Fibroblast of mammary gland (primary cell): ENCODE measurements at regions not wholly inside any gene's neighbourhood (a gene's known extent, or its start where the extent isn't known, plus 50 kb on each side); places are given as distances from the start of the nearest gene placed in this dataset.
"Not testable (repeated sequence)": the region's sequence is repeated elsewhere in the genome, so short reads cannot be mapped to it uniquely, and the experiment has no call there.

Experiments
- DNase-seq: peaks from one replicate; pipeline ENCODE4 v3.0.0-alpha.2; 2010; ENCODE audit warnings: low read depth
- H3K4me3 ChIP-seq: 2 replicates; pipeline ENCODE4 v1.5.1; 2011; ENCODE audit warnings: low read depth, mild to moderate bottlenecking, low read length, moderate library complexity; ENCODE audit not compliant: control insufficient read depth
- CTCF ChIP-seq: conservative IDR thresholded peaks from 2 replicates; pipeline ENCODE4 v1.5.1; 2011; ENCODE audit warnings: low read depth, low read length, inconsistent platforms; ENCODE audit not compliant: control insufficient read depth, insufficient read depth

GRCh38 chr13:58478858-58479257, 847.3 kb downstream of the PCDH17 start:
- no peak overlapping the region for H3K4me3 ChIP-seq
- TF ChIP-seq CTCF: no peak
- no peak for DNase-seq

GRCh38 chr13:58480061-58480460, 848.5 kb downstream of the PCDH17 start:
- no peak overlapping the region for H3K4me3 ChIP-seq
- DNase-seq: no peak
- TF ChIP-seq CTCF: no peak

- DNase-seq: no peak
- no peak for TF ChIP-seq CTCF
- H3K4me3 ChIP-seq: no peak overlapping the region
Measured at GRCh38 chr13:58488251-58488650, 856.7 kb downstream of the PCDH17 start.

- no peak for DNase-seq
Measured at GRCh38 chr13:58495668-58496067, 864.1 kb downstream of the PCDH17 start.

GRCh38 chr13:58500938-58501337, 869.4 kb downstream of the PCDH17 start:
- no peak for TF ChIP-seq CTCF
- no peak for DNase-seq
- H3K4me3 ChIP-seq: no peak overlapping the region

More at GRCh38 chr13:58495668-58496067, 864.1 kb downstream of the PCDH17 start:
- TF ChIP-seq CTCF: no peak
- H3K4me3 ChIP-seq: no peak overlapping the region

- DNase-seq, H3K4me3 ChIP-seq: not testable (repeated sequence)
Measured at GRCh38 chr13:58504202-58504700, 872.7 kb downstream of the PCDH17 start.

- DNase-seq: not testable (repeated sequence)
Measured at GRCh38 chr13:58505262-58505920, 873.8 kb downstream of the PCDH17 start.

GRCh38 chr13:58528351-58528750, 896.8 kb downstream of the PCDH17 start:
- no peak for TF ChIP-seq CTCF
- no peak for DNase-seq
- no peak overlapping the region for H3K4me3 ChIP-seq

More at GRCh38 chr13:58505262-58505920, 873.8 kb downstream of the PCDH17 start:
- not testable (repeated sequence) for H3K4me3 ChIP-seq
